CD4-positive, alpha-beta T cell (primary cell): ENCODE measurements at regions not wholly inside any gene's neighbourhood (a gene's known extent, or its start where the extent isn't known, plus 50 kb on each side); places are given as distances from the start of the nearest gene placed in this dataset.

ENCODE experiments used
- ATAC-seq: fragments of 200-7000 bp; cut with Tn5 transposase; one replicate; pipeline ENCODE4 v1.10.0; 2022; ENCODE audit warnings: mild to moderate bottlenecking; ENCODE audit not compliant: poor library complexity
- CTCF ChIA-PET: fragments of 350-600 bp; sonication (Branson Sonifier 250); formaldehyde crosslinking; loops from one replicate; lab custom pipeline; 2021; ENCODE audit warnings: antibody characterized with exemption, inconsistent platforms; lab: Charles Lee
- POLR2A ChIA-PET: fragments of 350-600 bp; sonication (Branson Sonifier 250); formaldehyde crosslinking; loops from one replicate; lab custom pipeline; 2021; ENCODE audit warnings: antibody characterized with exemption, inconsistent platforms; lab: Charles Lee
- DNase-seq, 14 experiments: peaks; one replicate each; pipeline ENCODE4 v3.0.0-alpha.2; 2013 to 2020; ENCODE audit warnings: mixed read lengths in 2 of 14
- H3K27ac ChIP-seq, 2 donors: one replicate each; pipeline versions ENCODE4 v1.5.1 to v1.7.0; 2013; ENCODE audit warnings: low read length in 2 of 2, low read depth in 1 of 2, mild to moderate bottlenecking in 1 of 2
- H3K27me3 ChIP-seq, 2 experiments: 1 replicate in 1 of 2; 2 replicates in 1 of 2; pipeline versions ENCODE4 v1.6.1 to v1.7.0; 2013; ENCODE audit warnings: low read length in 2 of 2, control low read depth in 1 of 2, mild to moderate bottlenecking in 1 of 2, moderate library complexity in 1 of 2; ENCODE audit not compliant: insufficient read depth in 2 of 2, control insufficient read depth in 1 of 2
- H3K36me3 ChIP-seq: one replicate; pipeline ENCODE4 v1.6.1; 2013; ENCODE audit warnings: low read length, control low read depth; ENCODE audit not compliant: insufficient read depth
- H3K4me1 ChIP-seq: one replicate; pipeline ENCODE4 v1.6.1; 2013; ENCODE audit warnings: low read length, control low read depth; ENCODE audit not compliant: insufficient read depth
- H3K4me3 ChIP-seq: one replicate; pipeline ENCODE4 v1.5.1; 2013; ENCODE audit warnings: mild to moderate bottlenecking, low read length, moderate library complexity
- H3K9me3 ChIP-seq, 2 experiments: 1 replicate in 1 of 2; 2 replicates in 1 of 2; pipeline versions ENCODE4 v1.6.1 to v1.7.0; 2013; ENCODE audit warnings: low read length in 2 of 2, mild to moderate bottlenecking in 2 of 2, control low read depth in 1 of 2, moderate library complexity in 1 of 2; ENCODE audit not compliant: control insufficient read depth in 1 of 2, insufficient read depth in 1 of 2
- H3K27ac Mint-ChIP-seq: one replicate; pipeline ENCODE4 v1.8.0; 2020; ENCODE audit warnings: mixed read lengths
- H3K27me3 Mint-ChIP-seq: one replicate; pipeline ENCODE4 v1.8.0; 2021; ENCODE audit warnings: mixed read lengths
- H3K36me3 Mint-ChIP-seq: one replicate; pipeline ENCODE4 v1.8.0; 2021; ENCODE audit warnings: low read depth, mixed read lengths
- H3K4me1 Mint-ChIP-seq: one replicate; pipeline ENCODE4 v1.8.0; 2021; ENCODE audit warnings: low read depth, mixed read lengths
- H3K4me3 Mint-ChIP-seq: one replicate; pipeline ENCODE4 v1.8.0; 2020; ENCODE audit warnings: mild to moderate bottlenecking, mixed read lengths
- H3K9me3 Mint-ChIP-seq: one replicate; pipeline ENCODE4 v1.8.0; 2020; ENCODE audit warnings: mixed read lengths
- intact Hi-C, 2 experiments: fragments of 100-400 bp; cut with DNase I in 1 of 2; cut with micrococcal nuclease in 1 of 2; formaldehyde crosslinking; loops; one replicate each; pipeline versions ENCODE4 v1.15.1 to v1.9.0; 2023 to 2025; cut with DNase I, micrococcal nuclease
- TF ChIP-seq, protein P1 (sequence below): fragments of 200-600 bp; IDR thresholded peaks from one replicate; pipeline ENCODE4 v1.8.0; 2022; ENCODE audit warnings: antibody characterized with exemption, mild to moderate bottlenecking

GRCh38 chr5:10130881-10131280 lies 118.8 kb downstream of the ATPSCKMT start:
- H3K27ac ChIP-seq, result no peak overlapping the region
- H3K36me3 ChIP-seq, result no peaks in the 10 kb centered on the region
- Mint-ChIP-seq H3K4me1 (no peaks in the 10 kb centered on the region), H3K4me3 (no peak overlapping the region), H3K36me3 (no peaks in the 10 kb centered on the region), H3K27me3 (no peaks in the 10 kb centered on the region), H3K27ac (no peak overlapping the region), H3K9me3 (peaks cover 6% of the 10 kb centered on the region)
- no peak for DNase-seq
- POLR2A ChIA-PET, result no interaction called here
- H3K27me3 ChIP-seq, result no peaks in the 10 kb centered on the region
- H3K4me3 ChIP-seq, result no peak overlapping the region
- ATAC-seq, result no peak
- H3K4me1 ChIP-seq, result no peaks in the 10 kb centered on the region
- CTCF ChIA-PET, result no interaction called here
- H3K9me3 ChIP-seq, result peaks cover 0 to 18% of the 10 kb centered on the region in 2 experiments
- TF ChIP-seq, protein P1, sequence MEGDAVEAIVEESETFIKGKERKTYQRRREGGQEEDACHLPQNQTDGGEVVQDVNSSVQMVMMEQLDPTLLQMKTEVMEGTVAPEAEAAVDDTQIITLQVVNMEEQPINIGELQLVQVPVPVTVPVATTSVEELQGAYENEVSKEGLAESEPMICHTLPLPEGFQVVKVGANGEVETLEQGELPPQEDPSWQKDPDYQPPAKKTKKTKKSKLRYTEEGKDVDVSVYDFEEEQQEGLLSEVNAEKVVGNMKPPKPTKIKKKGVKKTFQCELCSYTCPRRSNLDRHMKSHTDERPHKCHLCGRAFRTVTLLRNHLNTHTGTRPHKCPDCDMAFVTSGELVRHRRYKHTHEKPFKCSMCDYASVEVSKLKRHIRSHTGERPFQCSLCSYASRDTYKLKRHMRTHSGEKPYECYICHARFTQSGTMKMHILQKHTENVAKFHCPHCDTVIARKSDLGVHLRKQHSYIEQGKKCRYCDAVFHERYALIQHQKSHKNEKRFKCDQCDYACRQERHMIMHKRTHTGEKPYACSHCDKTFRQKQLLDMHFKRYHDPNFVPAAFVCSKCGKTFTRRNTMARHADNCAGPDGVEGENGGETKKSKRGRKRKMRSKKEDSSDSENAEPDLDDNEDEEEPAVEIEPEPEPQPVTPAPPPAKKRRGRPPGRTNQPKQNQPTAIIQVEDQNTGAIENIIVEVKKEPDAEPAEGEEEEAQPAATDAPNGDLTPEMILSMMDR, result no peak
- intact Hi-C loops, result no loop called here

DNA sequence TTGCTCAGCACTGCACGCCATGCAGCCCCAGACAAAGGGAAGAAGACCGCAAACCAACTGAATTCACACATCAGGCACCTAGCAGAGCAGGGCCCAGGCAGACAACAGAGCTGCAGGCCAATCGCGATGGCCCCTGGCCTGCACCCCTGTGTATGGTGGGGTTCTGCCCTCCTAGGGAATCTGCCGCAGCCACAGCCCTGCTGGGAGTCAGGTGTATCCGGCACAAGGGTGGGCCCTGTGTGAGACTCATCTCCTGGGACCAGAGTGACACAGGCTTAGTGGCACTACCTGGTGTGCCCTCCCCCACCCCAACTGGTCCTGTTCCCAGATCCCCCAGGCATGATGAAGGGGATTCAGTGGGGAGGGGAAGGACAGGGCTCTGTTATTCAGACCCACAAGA lies 122.8 kb downstream of the ATPSCKMT start:
- Histone ChIP-seq H3K27me3 (no peaks in the 10 kb centered on the region), H3K36me3 (no peaks in the 10 kb centered on the region), H3K4me1 (no peaks in the 10 kb centered on the region), H3K4me3 (no peak overlapping the region), H3K27ac (no peak overlapping the region), H3K9me3 (peaks cover 0 to 15% of the 10 kb centered on the region in 2 experiments)
- Mint-ChIP-seq H3K36me3 (no peaks in the 10 kb centered on the region), H3K27ac (no peak overlapping the region), H3K27me3 (no peaks in the 10 kb centered on the region), H3K9me3 (peaks cover 1% of the 10 kb centered on the region), H3K4me1 (no peaks in the 10 kb centered on the region), H3K4me3 (no peak overlapping the region)
- POLR2A ChIA-PET, result no interaction called here
- TF ChIP-seq, protein P1, result no peak
- DNase-seq (no peak), ATAC-seq (no peak)
- intact Hi-C loops, result no loop called here
- CTCF ChIA-PET, result no interaction called here

- Histone ChIP-seq H3K36me3 (no peaks in the 10 kb centered on the region), H3K4me1 (no peaks in the 10 kb centered on the region), H3K27me3 (no peaks in the 10 kb centered on the region), H3K9me3 (peaks cover 0 to 15% of the 10 kb centered on the region in 2 experiments), H3K4me3 (no peak overlapping the region), H3K27ac (no peak overlapping the region)
- ChIA-PET CTCF (no interaction called here), POLR2A (no interaction called here)
- Mint-ChIP-seq H3K4me3 (no peak overlapping the region), H3K27ac (no peak overlapping the region), H3K4me1 (no peaks in the 10 kb centered on the region), H3K9me3 (peaks cover 1% of the 10 kb centered on the region), H3K36me3 (no peaks in the 10 kb centered on the region), H3K27me3 (no peaks in the 10 kb centered on the region)
- no peak for DNase-seq
- intact Hi-C loops, result no loop called here
- TF ChIP-seq, protein P1, result no peak
- ATAC-seq, result no peak
Observed at GRCh38 chr5:10125116-10125515, 124.6 kb downstream of the ATPSCKMT start.
